ENCODE measurements at regions not wholly inside any gene's neighbourhood (a gene's known extent, or its start where the extent isn't known, plus 50 kb on each side); places are given as distances from the start of the nearest gene placed in this dataset.

GRCh38 chr13:89076622-89077021 lies 1405.5 kb downstream of the SLITRK5 start:
- TF ChIP-seq RXRA (IDR thresholded peaks at IDR 0.05) = no peak
- no peak for TF ChIP-seq CTCF (IDR thresholded peaks at IDR 0.05; ENCODE audit: low read depth, low read length, missing input control)
- TF ChIP-seq ZBTB33 (IDR thresholded peaks at IDR 0.05) = no peak
- no peak for TF ChIP-seq TAF1 (conservative IDR thresholded peaks at IDR 0.05)
- no peak for TF ChIP-seq ATF3 (IDR thresholded peaks at IDR 0.05)

Measured in liver (tissue), 3 donors.